WTC11 (cell line): ENCODE measurements at regions not wholly inside any gene's neighbourhood (a gene's known extent, or its start where the extent isn't known, plus 50 kb on each side); places are given as distances from the start of the nearest gene placed in this dataset.

Source experiments
- CTCF ChIP-seq: fragments of 200-600 bp; IDR thresholded peaks from 2 replicates; pipeline ENCODE4 v1.8.0; 2022; ENCODE audit warnings: antibody characterized with exemption
- FOXP1 ChIP-seq: sonication (generic); formaldehyde crosslinking; IDR thresholded peaks from 2 replicates; pipeline ENCODE4 v1.8.0; 2022; ENCODE audit warnings: missing genetic modification reagents, mild to moderate bottlenecking, moderate library complexity, borderline replicate concordance
- GABPB1 ChIP-seq: sonication (generic); formaldehyde crosslinking; IDR thresholded peaks from 2 replicates; pipeline ENCODE4 v1.8.1; 2023; ENCODE audit warnings: mild to moderate bottlenecking, missing genetic modification reagents
- HMGXB4 ChIP-seq: sonication (generic); formaldehyde crosslinking; IDR thresholded peaks from 2 replicates; pipeline ENCODE4 v1.8.1; 2023; ENCODE audit warnings: mild to moderate bottlenecking, moderate library complexity, missing genetic modification reagents
- KAT7 ChIP-seq: sonication (generic); formaldehyde crosslinking; IDR thresholded peaks from 2 replicates; pipeline ENCODE4 v1.8.1; 2023; ENCODE audit warnings: missing genetic modification reagents, mild to moderate bottlenecking, borderline replicate concordance
- MYBL2 ChIP-seq: sonication (generic); formaldehyde crosslinking; IDR thresholded peaks from 2 replicates; pipeline ENCODE4 v1.8.1; 2023; ENCODE audit warnings: mild to moderate bottlenecking, moderate library complexity, missing genetic modification reagents
- NFYB ChIP-seq: sonication (generic); formaldehyde crosslinking; conservative IDR thresholded peaks from 2 replicates; pipeline ENCODE4 v1.8.0; 2022; ENCODE audit warnings: low read depth, missing genetic modification reagents
- NR1H2 ChIP-seq: sonication (generic); formaldehyde crosslinking; IDR thresholded peaks from 2 replicates; pipeline ENCODE4 v1.9.0; 2021; ENCODE audit warnings: mild to moderate bottlenecking, moderate library complexity, missing genetic modification reagents
- ZNF138 ChIP-seq: sonication (generic); formaldehyde crosslinking; conservative IDR thresholded peaks from 2 replicates; pipeline ENCODE4 v1.8.1; 2022; ENCODE audit warnings: mild to moderate bottlenecking, moderate library complexity, missing genetic modification reagents
- ZNF532 ChIP-seq: fragments of 250-450 bp; sonication (Bioruptor Pico); IDR thresholded peaks from 2 replicates; pipeline ENCODE4 v1.9.0; 2021; ENCODE audit warnings: mild to moderate bottlenecking, borderline replicate concordance
- ZNF671 ChIP-seq: fragments of 250-450 bp; sonication (Bioruptor Pico); IDR thresholded peaks from 2 replicates; pipeline ENCODE4 v1.8.0; 2021; ENCODE audit warnings: mild to moderate bottlenecking
- TF ChIP-seq, protein P1 (sequence below): sonication (generic); formaldehyde crosslinking; IDR thresholded peaks from 2 replicates; pipeline ENCODE4 v1.8.1; 2022; ENCODE audit warnings: low read depth, mild to moderate bottlenecking, moderate library complexity, missing genetic modification reagents, borderline replicate concordance
- TF ChIP-seq, protein P2 (sequence below): sonication (generic); formaldehyde crosslinking; IDR thresholded peaks from 2 replicates; pipeline ENCODE4 v1.8.0; 2023; ENCODE audit warnings: mild to moderate bottlenecking, missing genetic modification reagents
- TF ChIP-seq, protein P3 (sequence below): sonication (generic); formaldehyde crosslinking; IDR thresholded peaks from 2 replicates; pipeline ENCODE4 v1.8.0; 2022; ENCODE audit warnings: mild to moderate bottlenecking, missing genetic modification reagents

DNA sequence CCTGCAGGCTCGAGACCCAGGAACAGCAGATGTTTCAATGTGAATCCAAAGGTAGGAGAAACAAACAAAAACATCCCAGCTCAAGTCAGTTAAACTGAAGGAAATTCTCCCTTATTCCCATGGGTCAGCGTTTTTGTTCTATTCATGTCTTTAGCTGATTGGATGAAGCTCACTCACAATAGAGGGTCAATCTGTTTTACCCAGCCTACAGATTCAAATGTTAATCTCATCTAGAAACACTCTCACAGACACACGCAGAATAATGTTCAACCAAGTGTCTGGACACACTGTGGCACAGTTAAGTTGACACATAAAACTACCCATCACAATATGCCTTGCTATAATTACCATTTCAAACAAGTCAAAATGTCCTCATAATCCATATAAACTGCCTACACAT is 180.6 kb upstream of the CDH8 start:
- TF ChIP-seq CTCF (no peak), FOXP1 (CRISPR knock-in tag) (no peak), ZNF532 (CRISPR knock-in tag) (no peak), ZNF671 (CRISPR knock-in tag) (no peak), NR1H2 (CRISPR knock-in tag) (no peak), GABPB1 (no peak), NFYB (CRISPR knock-in tag) (no peak), KAT7 (CRISPR knock-in tag) (no peak), MYBL2 (no peak), HMGXB4 (CRISPR knock-in tag) (no peak), ZNF138 (CRISPR knock-in tag) (no peak)
- TF ChIP-seq, protein P1, sequence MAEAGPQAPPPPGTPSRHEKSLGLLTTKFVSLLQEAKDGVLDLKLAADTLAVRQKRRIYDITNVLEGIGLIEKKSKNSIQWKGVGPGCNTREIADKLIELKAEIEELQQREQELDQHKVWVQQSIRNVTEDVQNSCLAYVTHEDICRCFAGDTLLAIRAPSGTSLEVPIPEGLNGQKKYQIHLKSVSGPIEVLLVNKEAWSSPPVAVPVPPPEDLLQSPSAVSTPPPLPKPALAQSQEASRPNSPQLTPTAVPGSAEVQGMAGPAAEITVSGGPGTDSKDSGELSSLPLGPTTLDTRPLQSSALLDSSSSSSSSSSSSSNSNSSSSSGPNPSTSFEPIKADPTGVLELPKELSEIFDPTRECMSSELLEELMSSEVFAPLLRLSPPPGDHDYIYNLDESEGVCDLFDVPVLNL (CRISPR knock-in tag), result no peak
- TF ChIP-seq, protein P2, sequence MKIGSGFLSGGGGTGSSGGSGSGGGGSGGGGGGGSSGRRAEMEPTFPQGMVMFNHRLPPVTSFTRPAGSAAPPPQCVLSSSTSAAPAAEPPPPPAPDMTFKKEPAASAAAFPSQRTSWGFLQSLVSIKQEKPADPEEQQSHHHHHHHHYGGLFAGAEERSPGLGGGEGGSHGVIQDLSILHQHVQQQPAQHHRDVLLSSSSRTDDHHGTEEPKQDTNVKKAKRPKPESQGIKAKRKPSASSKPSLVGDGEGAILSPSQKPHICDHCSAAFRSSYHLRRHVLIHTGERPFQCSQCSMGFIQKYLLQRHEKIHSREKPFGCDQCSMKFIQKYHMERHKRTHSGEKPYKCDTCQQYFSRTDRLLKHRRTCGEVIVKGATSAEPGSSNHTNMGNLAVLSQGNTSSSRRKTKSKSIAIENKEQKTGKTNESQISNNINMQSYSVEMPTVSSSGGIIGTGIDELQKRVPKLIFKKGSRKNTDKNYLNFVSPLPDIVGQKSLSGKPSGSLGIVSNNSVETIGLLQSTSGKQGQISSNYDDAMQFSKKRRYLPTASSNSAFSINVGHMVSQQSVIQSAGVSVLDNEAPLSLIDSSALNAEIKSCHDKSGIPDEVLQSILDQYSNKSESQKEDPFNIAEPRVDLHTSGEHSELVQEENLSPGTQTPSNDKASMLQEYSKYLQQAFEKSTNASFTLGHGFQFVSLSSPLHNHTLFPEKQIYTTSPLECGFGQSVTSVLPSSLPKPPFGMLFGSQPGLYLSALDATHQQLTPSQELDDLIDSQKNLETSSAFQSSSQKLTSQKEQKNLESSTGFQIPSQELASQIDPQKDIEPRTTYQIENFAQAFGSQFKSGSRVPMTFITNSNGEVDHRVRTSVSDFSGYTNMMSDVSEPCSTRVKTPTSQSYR (CRISPR knock-in tag), result no peak
- TF ChIP-seq, protein P3, sequence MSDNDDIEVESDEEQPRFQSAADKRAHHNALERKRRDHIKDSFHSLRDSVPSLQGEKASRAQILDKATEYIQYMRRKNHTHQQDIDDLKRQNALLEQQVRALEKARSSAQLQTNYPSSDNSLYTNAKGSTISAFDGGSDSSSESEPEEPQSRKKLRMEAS (CRISPR knock-in tag), result no peak
